ENCODE measurements at regions not wholly inside any gene's neighbourhood (a gene's known extent, or its start where the extent isn't known, plus 50 kb on each side); places are given as distances from the start of the nearest gene placed in this dataset.

GRCh38 chr10:43818687-43819086 lies 170.0 kb upstream of the ZNF32 start:
- H3K4me1 ChIP-seq = peaks cover 2% of the 10 kb centered on the region; the same call in 1 of the 2 replicates

DNA sequence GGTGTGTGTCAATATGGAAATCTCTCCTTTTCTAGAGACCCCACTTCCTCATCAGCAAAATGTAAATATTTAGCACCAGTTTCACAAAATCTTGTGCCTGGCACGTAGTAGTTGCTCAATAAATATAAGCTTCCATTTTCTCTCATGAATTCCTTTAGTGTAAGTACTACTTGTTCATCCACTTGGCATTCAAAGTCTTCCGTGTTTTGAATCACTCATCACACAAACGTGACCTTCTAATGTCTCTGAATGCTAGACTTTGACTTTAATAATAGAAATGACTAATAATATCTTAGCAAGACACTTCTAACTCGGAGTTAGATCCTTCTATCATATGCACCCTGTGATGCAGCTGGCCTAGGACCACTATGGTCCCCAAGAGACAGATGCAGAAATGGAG lies 168.7 kb upstream of the ZNF32 start:
- Histone ChIP-seq H3K4me1 (peaks cover 2% of the 10 kb centered on the region; the same call in 1 of the 2 replicates), H3K36me3 (no peaks in the 10 kb centered on the region), H3K27me3 (no peaks in the 10 kb centered on the region), H3K4me3 (ENCODE audit: low read depth, low read length) (no peak overlapping the region), H3K9me3 (no peaks in the 10 kb centered on the region)
- no peak for DNase-seq
- TF ChIP-seq, protein P1, sequence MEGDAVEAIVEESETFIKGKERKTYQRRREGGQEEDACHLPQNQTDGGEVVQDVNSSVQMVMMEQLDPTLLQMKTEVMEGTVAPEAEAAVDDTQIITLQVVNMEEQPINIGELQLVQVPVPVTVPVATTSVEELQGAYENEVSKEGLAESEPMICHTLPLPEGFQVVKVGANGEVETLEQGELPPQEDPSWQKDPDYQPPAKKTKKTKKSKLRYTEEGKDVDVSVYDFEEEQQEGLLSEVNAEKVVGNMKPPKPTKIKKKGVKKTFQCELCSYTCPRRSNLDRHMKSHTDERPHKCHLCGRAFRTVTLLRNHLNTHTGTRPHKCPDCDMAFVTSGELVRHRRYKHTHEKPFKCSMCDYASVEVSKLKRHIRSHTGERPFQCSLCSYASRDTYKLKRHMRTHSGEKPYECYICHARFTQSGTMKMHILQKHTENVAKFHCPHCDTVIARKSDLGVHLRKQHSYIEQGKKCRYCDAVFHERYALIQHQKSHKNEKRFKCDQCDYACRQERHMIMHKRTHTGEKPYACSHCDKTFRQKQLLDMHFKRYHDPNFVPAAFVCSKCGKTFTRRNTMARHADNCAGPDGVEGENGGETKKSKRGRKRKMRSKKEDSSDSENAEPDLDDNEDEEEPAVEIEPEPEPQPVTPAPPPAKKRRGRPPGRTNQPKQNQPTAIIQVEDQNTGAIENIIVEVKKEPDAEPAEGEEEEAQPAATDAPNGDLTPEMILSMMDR (IDR thresholded peaks at IDR 0.05; ENCODE audit: low read depth, low read length) = no peak

More at GRCh38 chr10:43818687-43819086, 170.0 kb upstream of the ZNF32 start:
- TF ChIP-seq, protein P1 (IDR thresholded peaks at IDR 0.05; ENCODE audit: low read depth, low read length) = no peak
- no peak for DNase-seq
- Histone ChIP-seq H3K27me3 (no peaks in the 10 kb centered on the region), H3K36me3 (no peaks in the 10 kb centered on the region), H3K9me3 (no peaks in the 10 kb centered on the region), H3K4me3 (ENCODE audit: low read depth, low read length) (no peak overlapping the region)

- Histone ChIP-seq H3K4me3 (ENCODE audit: low read depth, low read length) (no peak overlapping the region), H3K27me3 (no peaks in the 10 kb centered on the region), H3K9me3 (no peaks in the 10 kb centered on the region), H3K4me1 (peaks cover 2% of the 10 kb centered on the region; the same call in 1 of the 2 replicates), H3K36me3 (no peaks in the 10 kb centered on the region)
- TF ChIP-seq, protein P1 (IDR thresholded peaks at IDR 0.05; ENCODE audit: low read depth, low read length) = no peak
- peak; percentile 29 for DNase-seq
Observed at GRCh38 chr10:43816351-43817321, 168.0 kb upstream of the ZNF32 start.

DNA sequence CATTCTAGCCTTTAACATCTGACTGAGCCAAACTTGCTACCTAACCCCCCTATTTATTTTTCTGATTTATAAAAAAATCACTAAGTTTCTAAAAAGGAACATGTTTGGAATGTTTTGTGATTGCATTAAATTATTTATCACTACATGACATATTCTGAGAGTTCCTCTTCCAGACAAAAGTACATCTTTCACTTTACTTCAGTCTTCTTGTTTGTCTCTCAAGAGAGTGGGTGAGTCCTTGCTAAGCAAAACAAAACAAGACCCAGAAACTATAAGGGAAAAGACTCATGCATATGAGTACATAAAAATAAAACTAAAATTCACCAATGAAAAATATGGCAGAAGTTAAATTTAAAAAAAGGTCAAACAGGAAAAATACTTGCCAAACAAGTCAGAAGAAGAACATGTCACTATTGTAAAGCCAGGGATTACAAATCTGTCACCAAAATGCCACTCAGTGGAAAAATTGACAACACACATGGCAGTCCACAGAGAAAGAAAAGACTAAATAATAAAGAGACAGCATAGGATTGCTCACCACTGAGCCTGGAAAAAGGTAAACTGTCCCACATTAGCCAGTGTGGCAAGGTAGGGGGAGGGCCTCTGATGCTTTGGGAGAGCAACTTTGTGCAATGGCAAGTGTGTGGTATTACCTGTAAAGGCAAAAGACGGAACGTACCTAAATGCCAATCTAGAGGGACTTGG lies 166.7 kb upstream of the ZNF32 start:
- no peak for DNase-seq
- Histone ChIP-seq H3K4me3 (ENCODE audit: low read depth, low read length) (no peak overlapping the region), H3K36me3 (no peaks in the 10 kb centered on the region), H3K27me3 (no peaks in the 10 kb centered on the region), H3K4me1 (no peaks in the 10 kb centered on the region; the same call in 1 of the 2 replicates), H3K9me3 (no peaks in the 10 kb centered on the region)
- TF ChIP-seq, protein P1 (IDR thresholded peaks at IDR 0.05; ENCODE audit: low read depth, low read length) = no peak

- TF ChIP-seq, protein P1 (IDR thresholded peaks at IDR 0.05; ENCODE audit: low read depth, low read length) = no peak
- no peak overlapping the region for H3K4me3 ChIP-seq (ENCODE audit: low read depth, low read length)
Observed at GRCh38 chr10:43814663-43815062, 166.0 kb upstream of the ZNF32 start.

More at GRCh38 chr10:43814663-43815062, 166.0 kb upstream of the ZNF32 start:
- DNase-seq = no peak
- no peaks in the 10 kb centered on the region for H3K27me3 ChIP-seq
- H3K9me3 ChIP-seq = no peaks in the 10 kb centered on the region
- H3K4me1 ChIP-seq = no peaks in the 10 kb centered on the region
- H3K36me3 ChIP-seq = no peaks in the 10 kb centered on the region
